Thoracic aorta (tissue), 2 donors: ENCODE measurements at regions not wholly inside any gene's neighbourhood (a gene's known extent, or its start where the extent isn't known, plus 50 kb on each side); places are given as distances from the start of the nearest gene placed in this dataset.

ENCODE experiments used
- ATAC-seq: fragments of 150-250 bp; one replicate; pipeline ENCODE4 v1.8.0; 2017; ENCODE audit warnings: low read depth; ENCODE audit not compliant: insufficient number of reproducible peaks, low FRiP score
- DNase-seq: peaks from one replicate; pipeline ENCODE4 v3.0.0-alpha.2; 2020; ENCODE audit warnings: low spot score
- H3K27ac ChIP-seq, 2 donors: fragments of 200-600 bp; sonication (generic); 1 replicate in 1 of 2; 2 replicates in 1 of 2; pipeline ENCODE4 v1.5.1; 2016; ENCODE audit warnings: mild to moderate bottlenecking in 2 of 2, moderate library complexity in 2 of 2
- H3K27me3 ChIP-seq: fragments of 200-600 bp; sonication (generic); replicated peaks from 2 replicates; pipeline ENCODE4 v1.6.0; 2016; ENCODE audit warnings: mild to moderate bottlenecking; ENCODE audit not compliant: insufficient read depth
- H3K36me3 ChIP-seq: fragments of 200-600 bp; sonication (generic); one replicate; pipeline ENCODE4 v1.5.1; 2016
- H3K4me1 ChIP-seq, 2 donors: fragments of 200-600 bp; sonication (generic); 1 replicate in 1 of 2; 2 replicates in 1 of 2; pipeline versions ENCODE4 v1.5.1 to v1.6.0; 2016; ENCODE audit warnings: low read depth in 2 of 2, mild to moderate bottlenecking in 1 of 2; ENCODE audit not compliant: control insufficient read depth in 1 of 2
- H3K4me3 ChIP-seq: fragments of 200-600 bp; sonication (generic); 2 replicates; pipeline ENCODE4 v1.5.1; 2016; ENCODE audit warnings: mild to moderate bottlenecking
- H3K9me3 ChIP-seq: fragments of 200-600 bp; sonication (generic); 2 replicates; pipeline ENCODE4 v1.5.1; 2016
- TF ChIP-seq, protein P1 (sequence below): fragments of 200-600 bp; sonication (generic); IDR thresholded peaks from one replicate; pipeline ENCODE4 v1.5.1; 2019; ENCODE audit warnings: antibody characterized with exemption

DNA sequence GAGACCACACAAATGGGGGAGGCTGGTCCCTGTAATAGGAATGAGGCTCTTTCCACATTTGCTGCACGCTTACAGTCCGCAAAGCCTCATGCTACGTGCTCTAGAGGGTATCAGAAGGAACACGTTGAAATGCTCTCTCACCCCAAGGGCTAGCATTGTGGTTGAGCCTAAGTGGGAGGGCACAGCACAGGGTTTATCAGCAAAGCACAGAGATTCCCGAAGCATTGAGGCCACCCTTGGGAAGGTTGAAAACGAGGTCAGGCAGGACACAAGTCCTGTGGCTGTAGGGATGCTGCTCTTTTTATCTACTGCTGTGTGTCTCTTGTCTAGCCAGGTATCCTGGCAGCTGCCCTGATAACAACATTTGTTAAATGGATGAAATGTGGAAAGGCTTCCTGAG lies 378.3 kb downstream of the EN1 start:
- Histone ChIP-seq H3K9me3 (no peaks in the 10 kb centered on the region), H3K4me3 (no peak overlapping the region), H3K36me3 (no peaks in the 10 kb centered on the region), H3K27me3 (no peaks in the 10 kb centered on the region), H3K4me1 (no peaks in the 10 kb centered on the region), H3K27ac (no peak overlapping the region)
- ATAC-seq (no peak), DNase-seq (no peak)
- TF ChIP-seq, protein P1, sequence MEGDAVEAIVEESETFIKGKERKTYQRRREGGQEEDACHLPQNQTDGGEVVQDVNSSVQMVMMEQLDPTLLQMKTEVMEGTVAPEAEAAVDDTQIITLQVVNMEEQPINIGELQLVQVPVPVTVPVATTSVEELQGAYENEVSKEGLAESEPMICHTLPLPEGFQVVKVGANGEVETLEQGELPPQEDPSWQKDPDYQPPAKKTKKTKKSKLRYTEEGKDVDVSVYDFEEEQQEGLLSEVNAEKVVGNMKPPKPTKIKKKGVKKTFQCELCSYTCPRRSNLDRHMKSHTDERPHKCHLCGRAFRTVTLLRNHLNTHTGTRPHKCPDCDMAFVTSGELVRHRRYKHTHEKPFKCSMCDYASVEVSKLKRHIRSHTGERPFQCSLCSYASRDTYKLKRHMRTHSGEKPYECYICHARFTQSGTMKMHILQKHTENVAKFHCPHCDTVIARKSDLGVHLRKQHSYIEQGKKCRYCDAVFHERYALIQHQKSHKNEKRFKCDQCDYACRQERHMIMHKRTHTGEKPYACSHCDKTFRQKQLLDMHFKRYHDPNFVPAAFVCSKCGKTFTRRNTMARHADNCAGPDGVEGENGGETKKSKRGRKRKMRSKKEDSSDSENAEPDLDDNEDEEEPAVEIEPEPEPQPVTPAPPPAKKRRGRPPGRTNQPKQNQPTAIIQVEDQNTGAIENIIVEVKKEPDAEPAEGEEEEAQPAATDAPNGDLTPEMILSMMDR = no peak

DNA sequence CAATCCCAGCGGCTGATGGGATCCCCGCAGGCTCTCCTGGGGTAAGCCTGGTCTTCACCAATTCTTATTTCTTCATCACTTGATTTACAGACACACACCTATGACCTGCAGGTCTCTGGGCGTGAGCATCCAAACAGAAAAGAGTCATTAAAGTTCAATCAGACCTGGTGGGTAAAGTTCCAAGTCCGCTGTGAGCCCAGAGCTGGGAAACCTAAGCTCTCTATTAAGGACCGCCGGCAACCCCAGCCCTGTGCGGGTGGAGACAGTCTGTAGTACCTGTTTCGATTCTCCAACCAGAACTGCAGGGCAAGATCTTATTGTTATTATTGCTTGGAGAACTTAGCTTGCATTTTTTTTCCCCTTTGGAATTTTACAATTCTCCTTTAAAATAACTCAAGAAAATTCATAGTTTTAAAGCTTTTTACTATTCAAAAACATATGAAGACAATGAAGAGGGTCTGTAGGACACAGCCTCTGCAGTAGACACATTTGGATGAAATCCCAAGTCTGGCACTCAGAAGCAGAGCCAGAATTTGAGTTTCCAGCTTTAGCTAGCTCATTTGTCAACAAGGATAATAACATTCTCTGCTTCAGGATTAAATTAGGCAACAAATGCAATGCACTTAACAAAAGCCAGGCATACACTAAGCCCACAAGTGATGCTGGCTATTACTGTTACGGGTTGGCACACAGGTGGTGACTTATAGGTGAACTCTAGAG lies 376.4 kb downstream of the INSIG2 start:
- no peaks in the 10 kb centered on the region for H3K27me3 ChIP-seq
- no peak overlapping the region for H3K4me3 ChIP-seq
- no peaks in the 10 kb centered on the region for H3K9me3 ChIP-seq
- TF ChIP-seq, protein P1 = no peak
- H3K4me1 ChIP-seq = no peaks in the 10 kb centered on the region
- DNase-seq (no peak), ATAC-seq (no peak)
- no peak overlapping the region for H3K27ac ChIP-seq
- no peaks in the 10 kb centered on the region for H3K36me3 ChIP-seq

DNA sequence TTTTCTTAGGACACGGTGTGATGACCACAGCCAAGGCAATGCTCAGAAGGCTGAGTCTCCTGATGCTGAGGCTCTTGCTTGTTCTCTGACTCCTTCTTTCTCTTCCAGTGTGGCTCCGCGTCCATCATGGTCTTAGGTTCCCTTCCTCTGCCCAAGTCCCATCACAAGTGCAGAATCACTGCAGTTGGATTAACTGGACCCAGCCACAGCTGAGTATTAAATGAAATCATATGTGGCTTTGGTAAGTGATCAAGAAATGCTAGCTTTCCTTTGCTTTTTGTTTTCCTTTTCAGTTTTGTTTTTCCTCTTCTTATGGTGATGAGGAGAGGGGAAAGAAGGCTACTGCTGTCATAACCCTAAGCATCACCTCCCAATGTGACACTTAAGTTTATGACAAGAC lies 375.8 kb downstream of the INSIG2 start:
- no peak overlapping the region for H3K27ac ChIP-seq
- no peak overlapping the region for H3K4me3 ChIP-seq
- ATAC-seq = no peak

DNA sequence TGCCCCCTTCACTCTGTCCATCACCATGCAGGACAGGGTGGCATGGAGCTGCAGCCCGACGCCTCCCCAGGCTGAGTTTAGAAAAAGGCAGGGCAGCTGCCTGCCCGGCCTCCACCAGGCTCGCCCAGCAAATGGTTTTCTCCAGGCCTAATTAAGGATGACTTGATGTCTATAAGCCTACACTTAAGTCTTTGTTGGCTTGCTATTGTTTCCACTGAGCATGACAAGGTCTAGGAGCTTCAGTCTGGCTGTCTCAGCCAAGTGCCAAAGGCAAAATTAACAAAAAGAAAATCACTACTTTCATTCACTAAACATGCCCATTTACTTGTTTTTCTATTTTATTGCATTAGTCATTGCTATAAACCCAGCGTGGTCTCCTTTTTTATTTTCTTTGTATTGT lies 372.2 kb downstream of the INSIG2 start:
- TF ChIP-seq, protein P1 = no peak

More for the DNA sequence above, 375.8 kb downstream of the INSIG2 start:
- H3K27me3 ChIP-seq = no peaks in the 10 kb centered on the region
- H3K36me3 ChIP-seq = no peaks in the 10 kb centered on the region
- TF ChIP-seq, protein P1 = no peak
- DNase-seq = no peak
- H3K4me1 ChIP-seq = no peaks in the 10 kb centered on the region
- no peaks in the 10 kb centered on the region for H3K9me3 ChIP-seq

DNA sequence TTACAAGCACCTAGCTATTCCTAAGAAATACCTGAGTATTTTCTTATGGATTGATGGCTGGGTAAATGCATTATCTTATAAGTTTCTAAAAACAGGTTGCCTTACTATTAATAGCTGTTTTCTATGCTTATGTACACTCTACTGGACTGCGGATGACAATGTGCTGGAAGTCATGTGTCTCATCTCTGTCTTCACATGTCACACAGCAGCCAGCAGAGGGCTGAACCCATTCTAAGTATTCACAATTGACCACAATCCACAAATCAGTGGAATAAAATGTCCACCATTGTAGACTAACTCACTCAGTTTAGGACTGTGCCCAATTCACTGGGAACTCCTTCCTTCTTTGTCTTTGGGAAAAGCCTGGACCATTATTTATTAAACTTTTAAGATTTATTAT lies 371.2 kb downstream of the INSIG2 start:
- H3K36me3 ChIP-seq = no peaks in the 10 kb centered on the region
- TF ChIP-seq, protein P1 = no peak
- no peaks in the 10 kb centered on the region for H3K27me3 ChIP-seq
- H3K4me3 ChIP-seq = no peak overlapping the region
- no peaks in the 10 kb centered on the region for H3K4me1 ChIP-seq
- ATAC-seq = no peak
- no peaks in the 10 kb centered on the region for H3K9me3 ChIP-seq
- no peak for DNase-seq
- H3K27ac ChIP-seq = no peak overlapping the region

More for the DNA sequence above, 372.2 kb downstream of the INSIG2 start:
- ATAC-seq (no peak), DNase-seq (no peak)
- Histone ChIP-seq H3K27me3 (no peaks in the 10 kb centered on the region), H3K9me3 (no peaks in the 10 kb centered on the region), H3K36me3 (no peaks in the 10 kb centered on the region), H3K4me3 (no peak overlapping the region), H3K4me1 (no peaks in the 10 kb centered on the region), H3K27ac (no peak overlapping the region)
